OCI-LY7 (cell line): ENCODE measurements at regions not wholly inside any gene's neighbourhood (a gene's known extent, or its start where the extent isn't known, plus 50 kb on each side); places are given as distances from the start of the nearest gene placed in this dataset.

Experiments
- BruUV-seq: library from RNA; stranded (reverse); fragments of 400-500 nt; replicated peaks from 2 replicates; lab custom pipeline; 2021; lab: Mats Ljungman, UMichigan
- CTCF ChIA-PET: fragments of 300-600 bp; sonication (Branson Sonifier 250); formaldehyde crosslinking; loops from one replicate; lab custom pipeline; 2022; ENCODE audit warnings: antibody characterized with exemption; ENCODE audit not compliant: unreplicated experiment; lab: Charles Lee
- POLR2A ChIA-PET: fragments of 300-600 bp; sonication (Branson Sonifier 250); formaldehyde crosslinking; loops from one replicate; lab custom pipeline; 2022; ENCODE audit warnings: antibody characterized with exemption; lab: Charles Lee
- DNase-seq: peaks from one replicate; pipeline ENCODE4 v3.0.0-alpha.2; 2015; ENCODE audit warnings: low spot score
- H2AFZ ChIP-seq: fragments of 200-600 bp; sonication (generic), shearing (Covaris generic); 2 replicates; pipeline ENCODE4 v1.6.1; 2014; ENCODE audit warnings: mild to moderate bottlenecking, antibody characterized with exemption, low read length, moderate library complexity
- H3K27ac ChIP-seq: fragments of 200-600 bp; sonication (generic); 2 replicates; pipeline ENCODE4 v1.5.1; 2014; ENCODE audit warnings: mixed run types, low read depth, mild to moderate bottlenecking, moderate library complexity, low read length, inconsistent platforms; ENCODE audit not compliant: poor library complexity, severe bottlenecking
- H3K36me3 ChIP-seq: fragments of 200-600 bp; sonication (generic); 2 replicates; pipeline ENCODE4 v1.6.1; 2014; ENCODE audit warnings: mild to moderate bottlenecking, antibody characterized with exemption, low read length, moderate library complexity, mixed read lengths; ENCODE audit not compliant: insufficient read depth
- H3K4me1 ChIP-seq: fragments of 200-600 bp; sonication (generic); 2 replicates; pipeline ENCODE4 v1.5.1; 2014; ENCODE audit warnings: mild to moderate bottlenecking, low read length; ENCODE audit not compliant: insufficient read depth, poor library complexity, severe bottlenecking
- H3K4me2 ChIP-seq: fragments of 200-600 bp; sonication (generic); 2 replicates; pipeline ENCODE4 v1.6.1; 2014; ENCODE audit warnings: mild to moderate bottlenecking, low read length
- H3K4me3 ChIP-seq: fragments of 200-600 bp; sonication (generic); 2 replicates; pipeline ENCODE4 v1.5.1; 2014; ENCODE audit warnings: mild to moderate bottlenecking, low read depth, low read length; ENCODE audit not compliant: poor library complexity, severe bottlenecking
- H3K79me2 ChIP-seq: fragments of 200-600 bp; sonication (generic); 2 replicates; pipeline ENCODE4 v1.6.1; 2016; ENCODE audit warnings: low read depth, mild to moderate bottlenecking, low read length, moderate library complexity, mixed read lengths; ENCODE audit not compliant: insufficient read depth
- H3K9me2 ChIP-seq: fragments of 200-600 bp; sonication (generic); 2 replicates; pipeline ENCODE4 v1.6.1; 2016; ENCODE audit warnings: mild to moderate bottlenecking, low read length, mixed read lengths; ENCODE audit not compliant: insufficient read depth
- H3K9me3 ChIP-seq: fragments of 200-600 bp; sonication (generic); 2 replicates; pipeline ENCODE4 v1.6.1; 2014; ENCODE audit warnings: mild to moderate bottlenecking, mixed run types, low read length, mixed read lengths
- H4K20me1 ChIP-seq: fragments of 200-600 bp; sonication (generic); 2 replicates; pipeline ENCODE4 v1.6.1; 2014; ENCODE audit warnings: mild to moderate bottlenecking, antibody characterized with exemption, low read length, moderate library complexity, mixed read lengths; ENCODE audit not compliant: insufficient read depth
- EZH2phosphoT487 ChIP-seq: fragments of 200-600 bp; sonication (generic); IDR thresholded peaks from 2 replicates; pipeline ENCODE4 v1.6.1; 2018; ENCODE audit warnings: low read depth, borderline replicate concordance, mild to moderate bottlenecking, mixed run types, antibody characterized with exemption, low read length, moderate library complexity, mixed read lengths
- intact Hi-C: fragments of 100-400 bp; cut with micrococcal nuclease; formaldehyde crosslinking; loops from one replicate; pipeline ENCODE4 v1.10.0; 2022; ENCODE audit not compliant: unreplicated experiment
- TF ChIP-seq, protein P1 (sequence below): fragments of 200-600 bp; sonication (generic); conservative IDR thresholded peaks from 2 replicates; pipeline ENCODE4 v1.5.1; 2014; ENCODE audit warnings: mild to moderate bottlenecking, antibody characterized with exemption, low read length, moderate library complexity, mixed read lengths

DNA sequence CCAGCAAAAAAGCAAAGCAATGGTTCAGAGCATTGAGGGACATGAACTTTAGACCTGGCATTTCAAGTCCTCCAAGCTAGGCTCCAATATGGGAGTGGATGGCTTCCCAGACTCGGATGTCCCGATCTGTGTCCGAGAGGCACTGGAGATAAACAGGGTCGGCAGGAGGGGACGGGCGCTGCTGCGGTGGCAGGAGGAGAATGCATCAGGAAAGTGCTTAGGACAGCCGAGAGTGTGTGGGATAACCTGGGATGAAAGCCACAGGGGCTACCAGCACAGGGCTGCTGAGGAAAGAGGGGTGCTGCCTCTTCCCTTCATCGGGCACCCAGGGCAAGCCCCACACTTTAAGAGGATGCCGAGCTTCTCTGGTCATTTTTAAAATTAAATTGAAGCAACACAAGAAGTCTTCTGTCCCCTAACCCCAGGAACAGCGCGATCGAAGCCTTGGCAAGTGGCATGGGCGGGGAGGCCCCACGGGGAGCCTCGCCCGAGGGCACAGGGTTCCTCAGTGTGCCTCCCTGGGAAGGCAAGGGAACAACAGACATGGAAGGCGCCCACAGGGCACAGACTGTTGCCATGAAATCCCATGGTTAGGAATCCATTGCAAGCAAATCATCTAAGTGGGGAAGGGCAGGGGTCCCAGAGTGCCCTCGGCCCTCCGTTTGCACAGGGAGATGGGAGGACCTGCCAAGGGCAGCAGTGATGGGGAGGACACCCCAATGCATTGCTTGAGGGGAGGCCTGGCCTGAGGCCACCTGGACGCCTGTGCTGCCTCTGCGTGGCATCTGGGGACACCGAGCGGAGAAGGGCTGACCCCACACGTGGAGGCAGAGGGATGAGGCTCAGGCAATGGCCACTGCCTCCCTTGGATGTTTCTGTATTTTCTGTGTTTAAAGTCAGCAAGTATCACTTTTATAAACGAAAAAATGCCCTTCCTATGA lies 78.5 kb upstream of the GPC1 start:
- no TSS peak for BruUV-seq
- no peak overlapping the region for H3K27ac ChIP-seq
- ChIA-PET POLR2A (no interaction called here), CTCF (no interaction called here)
- H4K20me1 ChIP-seq, result no peaks in the 10 kb centered on the region
- no peak for DNase-seq
- TF ChIP-seq, protein P1, sequence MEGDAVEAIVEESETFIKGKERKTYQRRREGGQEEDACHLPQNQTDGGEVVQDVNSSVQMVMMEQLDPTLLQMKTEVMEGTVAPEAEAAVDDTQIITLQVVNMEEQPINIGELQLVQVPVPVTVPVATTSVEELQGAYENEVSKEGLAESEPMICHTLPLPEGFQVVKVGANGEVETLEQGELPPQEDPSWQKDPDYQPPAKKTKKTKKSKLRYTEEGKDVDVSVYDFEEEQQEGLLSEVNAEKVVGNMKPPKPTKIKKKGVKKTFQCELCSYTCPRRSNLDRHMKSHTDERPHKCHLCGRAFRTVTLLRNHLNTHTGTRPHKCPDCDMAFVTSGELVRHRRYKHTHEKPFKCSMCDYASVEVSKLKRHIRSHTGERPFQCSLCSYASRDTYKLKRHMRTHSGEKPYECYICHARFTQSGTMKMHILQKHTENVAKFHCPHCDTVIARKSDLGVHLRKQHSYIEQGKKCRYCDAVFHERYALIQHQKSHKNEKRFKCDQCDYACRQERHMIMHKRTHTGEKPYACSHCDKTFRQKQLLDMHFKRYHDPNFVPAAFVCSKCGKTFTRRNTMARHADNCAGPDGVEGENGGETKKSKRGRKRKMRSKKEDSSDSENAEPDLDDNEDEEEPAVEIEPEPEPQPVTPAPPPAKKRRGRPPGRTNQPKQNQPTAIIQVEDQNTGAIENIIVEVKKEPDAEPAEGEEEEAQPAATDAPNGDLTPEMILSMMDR, result no peak
- TF ChIP-seq EZH2phosphoT487, result no peak
- no peaks in the 10 kb centered on the region for H3K4me1 ChIP-seq
- no peaks in the 10 kb centered on the region for H3K36me3 ChIP-seq
- H3K9me2 ChIP-seq, result no peaks in the 10 kb centered on the region
- H3K4me3 ChIP-seq, result no peak overlapping the region
- intact Hi-C loops, result no loop called here
- no peak overlapping the region for H2AFZ ChIP-seq
- no peaks in the 10 kb centered on the region for H3K79me2 ChIP-seq
- H3K4me2 ChIP-seq, result no peak overlapping the region
- no peaks in the 10 kb centered on the region for H3K9me3 ChIP-seq

DNA sequence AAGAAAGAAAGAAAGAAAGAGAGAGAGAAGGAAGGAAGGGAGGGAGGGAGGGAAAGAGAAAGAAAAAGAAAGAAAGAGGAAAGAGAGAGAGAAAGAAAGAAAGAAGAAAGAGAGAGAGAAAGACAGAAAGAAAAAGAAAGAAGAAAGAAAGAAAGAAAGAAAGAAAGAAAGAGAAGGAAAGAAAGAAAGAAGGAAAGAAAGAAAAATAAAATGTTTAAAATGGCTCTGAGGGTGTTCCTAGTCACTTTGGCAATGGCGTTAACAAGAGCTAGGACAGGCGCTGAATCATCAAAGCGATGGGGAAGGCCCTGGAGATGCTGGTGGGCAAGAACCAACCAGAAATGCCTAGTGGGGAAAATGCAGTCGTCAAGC lies 77.8 kb upstream of the GPC1 start:
- no peak for TF ChIP-seq EZH2phosphoT487
- ChIA-PET POLR2A (no interaction called here), CTCF (no interaction called here)
- H3K4me1 ChIP-seq, result no peaks in the 10 kb centered on the region
- DNase-seq, result no peak
- no peak overlapping the region for H3K4me3 ChIP-seq
- no peaks in the 10 kb centered on the region for H3K9me3 ChIP-seq
- H3K4me2 ChIP-seq, result no peak overlapping the region
- BruUV-seq, result no TSS peak
- no peak overlapping the region for H2AFZ ChIP-seq
- no peak overlapping the region for H3K27ac ChIP-seq
- H3K36me3 ChIP-seq, result no peaks in the 10 kb centered on the region
- H3K79me2 ChIP-seq, result no peaks in the 10 kb centered on the region
- no peaks in the 10 kb centered on the region for H3K9me2 ChIP-seq
- intact Hi-C loops, result no loop called here
- H4K20me1 ChIP-seq, result no peaks in the 10 kb centered on the region

DNA sequence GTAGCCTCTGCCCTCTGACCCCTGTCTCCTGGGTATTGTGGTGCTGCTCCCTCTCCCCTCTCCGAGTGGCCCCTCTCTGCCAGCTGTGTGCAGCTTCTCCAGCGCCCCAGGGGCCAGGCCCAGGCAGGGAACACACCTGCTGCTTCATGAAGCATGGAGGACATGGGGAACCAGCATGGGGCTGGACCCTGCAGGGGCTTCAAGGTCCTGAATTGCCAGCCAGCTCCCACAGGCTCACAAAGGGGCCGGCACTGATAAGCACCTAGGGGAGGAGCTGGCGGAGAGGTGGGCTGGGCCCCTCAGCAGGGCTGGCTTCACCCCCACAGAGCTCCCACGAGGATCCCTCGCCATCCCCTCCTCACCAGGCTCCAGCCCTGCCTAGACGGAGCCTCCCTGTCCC lies 77.4 kb upstream of the GPC1 start:
- Histone ChIP-seq H3K36me3 (no peaks in the 10 kb centered on the region), H3K79me2 (no peaks in the 10 kb centered on the region), H4K20me1 (no peaks in the 10 kb centered on the region), H3K27ac (no peak overlapping the region), H3K4me2 (no peak overlapping the region), H3K4me3 (no peak overlapping the region), H3K9me2 (no peaks in the 10 kb centered on the region), H2AFZ (no peak overlapping the region), H3K4me1 (no peaks in the 10 kb centered on the region), H3K9me3 (no peaks in the 10 kb centered on the region)
- ChIA-PET CTCF (no interaction called here), POLR2A (no interaction called here)
- no peak for DNase-seq
- BruUV-seq, result no TSS peak
- TF ChIP-seq, protein P1, result no peak
- no peak for TF ChIP-seq EZH2phosphoT487
- intact Hi-C loops, result no loop called here
